ENCODE measurements at regions not wholly inside any gene's neighbourhood (a gene's known extent, or its start where the extent isn't known, plus 50 kb on each side); places are given as distances from the start of the nearest gene placed in this dataset.

GRCh38 chr5:91478096-91478495 lies 95.0 kb upstream of the ARRDC3 start:
- H3K27ac Mint-ChIP-seq = no peak overlapping the region
- intact Hi-C loops (cut with micrococcal nuclease) = no loop called here

GRCh38 chr5:91477408-91477807 lies 94.3 kb upstream of the ARRDC3 start:
- H3K36me3 ChIP-seq (replicated peaks in 1 of 2; ENCODE audit: control extremely low read depth in 1 of 2, control insufficient read depth in 1 of 2, extremely low read depth in 1 of 2, insufficient read depth in 2 of 2, low read length in 1 of 2) = no peaks in the 10 kb centered on the region
- no peak overlapping the region for H3K27ac ChIP-seq (ENCODE audit: low read length in 2 of 2)
- no peaks in the 10 kb centered on the region for H3K9me3 Mint-ChIP-seq (ENCODE audit: insufficient read depth)
- no peak overlapping the region for H3K4me3 Mint-ChIP-seq
- intact Hi-C loops (cut with micrococcal nuclease) = no loop called here
- no peak overlapping the region for H3K4me3 ChIP-seq (ENCODE audit: control extremely low read depth in 1 of 5, extremely low read depth in 1 of 5, insufficient read depth in 1 of 5, low read depth in 2 of 5, low read length in 4 of 5)
- H3K9ac ChIP-seq (ENCODE audit: low read length) = no peak overlapping the region
- WGBS (ENCODE audit: insufficient coverage) = 86% methylated on average over 1 of the region's 3 CpGs
- TF ChIP-seq CTCF (IDR thresholded peaks at IDR 0.05) = no peak
- no peak for TF ChIP-seq EZH2 (IDR thresholded peaks at IDR 0.05; ENCODE audit: borderline replicate concordance, insufficient read depth, low read depth, low read length, poor library complexity, severe bottlenecking)
- no peak overlapping the region for H3K4me2 ChIP-seq (replicated peaks; ENCODE audit: low read depth, low read length, poor library complexity, severe bottlenecking)
- no peak for DNase-seq
- ChIA-PET POLR2A (no interaction called here), CTCF (no interaction called here)
- no peak overlapping the region for H2AFZ ChIP-seq (ENCODE audit: insufficient read depth, low read depth, low read length, poor library complexity, severe bottlenecking)
- no peaks in the 10 kb centered on the region for H3K79me2 ChIP-seq (ENCODE audit: control insufficient read depth, insufficient read depth, low read length)
- no peaks in the 10 kb centered on the region for H4K20me1 ChIP-seq (ENCODE audit: control insufficient read depth, insufficient read depth, low read length, poor library complexity, severe bottlenecking)
- no peak overlapping the region for H3K27ac Mint-ChIP-seq
- no peak for ATAC-seq (ENCODE audit: low read depth)
- H3K27me3 ChIP-seq (replicated peaks in 1 of 4; ENCODE audit: control extremely low read depth in 1 of 4, control insufficient read depth in 3 of 4, insufficient read depth in 4 of 4, low read length in 3 of 4) = no peaks in the 10 kb centered on the region
- no peaks in the 10 kb centered on the region for H3K27me3 Mint-ChIP-seq
- H3K4me1 Mint-ChIP-seq = no peaks in the 10 kb centered on the region
- H3K4me1 ChIP-seq (ENCODE audit: control insufficient read depth in 2 of 2, insufficient read depth in 2 of 2, low read length in 2 of 2) = no peaks in the 10 kb centered on the region
- H3K9me3 ChIP-seq (ENCODE audit: control extremely low read depth in 1 of 3, control insufficient read depth in 2 of 3, insufficient read depth in 1 of 3, low read length in 2 of 3) = no peaks in the 10 kb centered on the region

More at GRCh38 chr5:91478096-91478495, 95.0 kb upstream of the ARRDC3 start:
- H3K9me3 Mint-ChIP-seq (ENCODE audit: insufficient read depth) = no peaks in the 10 kb centered on the region
- no peaks in the 10 kb centered on the region for H3K9me3 ChIP-seq (ENCODE audit: control extremely low read depth in 1 of 3, control insufficient read depth in 2 of 3, insufficient read depth in 1 of 3, low read length in 2 of 3)
- H4K20me1 ChIP-seq (ENCODE audit: control insufficient read depth, insufficient read depth, low read length, poor library complexity, severe bottlenecking) = no peaks in the 10 kb centered on the region
- H2AFZ ChIP-seq (ENCODE audit: insufficient read depth, low read depth, low read length, poor library complexity, severe bottlenecking) = no peak overlapping the region
- no peaks in the 10 kb centered on the region for H3K27me3 ChIP-seq (replicated peaks in 1 of 4; ENCODE audit: control extremely low read depth in 1 of 4, control insufficient read depth in 3 of 4, insufficient read depth in 4 of 4, low read length in 3 of 4)
- no peak overlapping the region for H3K27ac ChIP-seq (ENCODE audit: low read length in 2 of 2)
- H3K4me3 Mint-ChIP-seq = no peak overlapping the region
- ATAC-seq (ENCODE audit: low read depth) (no peak), DNase-seq (no peak)
- no peaks in the 10 kb centered on the region for H3K4me1 Mint-ChIP-seq
- no peaks in the 10 kb centered on the region for H3K27me3 Mint-ChIP-seq
- H3K36me3 ChIP-seq (replicated peaks in 1 of 2; ENCODE audit: control extremely low read depth in 1 of 2, control insufficient read depth in 1 of 2, extremely low read depth in 1 of 2, insufficient read depth in 2 of 2, low read length in 1 of 2) = no peaks in the 10 kb centered on the region
- TF ChIP-seq CTCF (IDR thresholded peaks at IDR 0.05) (no peak), EZH2 (IDR thresholded peaks at IDR 0.05; ENCODE audit: borderline replicate concordance, insufficient read depth, low read depth, low read length, poor library complexity, severe bottlenecking) (no peak)
- H3K9ac ChIP-seq (ENCODE audit: low read length) = no peak overlapping the region
- no peak overlapping the region for H3K4me2 ChIP-seq (replicated peaks; ENCODE audit: low read depth, low read length, poor library complexity, severe bottlenecking)
- WGBS (ENCODE audit: insufficient coverage) = 80% methylated on average over 1 of the region's 2 CpGs
- H3K4me1 ChIP-seq (ENCODE audit: control insufficient read depth in 2 of 2, insufficient read depth in 2 of 2, low read length in 2 of 2) = no peaks in the 10 kb centered on the region
- H3K79me2 ChIP-seq (ENCODE audit: control insufficient read depth, insufficient read depth, low read length) = no peaks in the 10 kb centered on the region
- ChIA-PET CTCF (no interaction called here), POLR2A (no interaction called here)
- no peak overlapping the region for H3K4me3 ChIP-seq (ENCODE audit: control extremely low read depth in 1 of 5, extremely low read depth in 1 of 5, insufficient read depth in 1 of 5, low read depth in 2 of 5, low read length in 4 of 5)

Data from B cell (primary cell).